CD4-positive, alpha-beta T cell (primary cell): ENCODE measurements at regions not wholly inside any gene's neighbourhood (a gene's known extent, or its start where the extent isn't known, plus 50 kb on each side); places are given as distances from the start of the nearest gene placed in this dataset.

Experiments used
- ATAC-seq: fragments of 200-7000 bp; cut with Tn5 transposase; one replicate; pipeline ENCODE4 v1.10.0; 2022; ENCODE audit warnings: mild to moderate bottlenecking; ENCODE audit not compliant: poor library complexity
- CTCF ChIA-PET: fragments of 350-600 bp; sonication (Branson Sonifier 250); formaldehyde crosslinking; loops from one replicate; lab custom pipeline; 2021; ENCODE audit warnings: antibody characterized with exemption, inconsistent platforms; lab: Charles Lee
- POLR2A ChIA-PET: fragments of 350-600 bp; sonication (Branson Sonifier 250); formaldehyde crosslinking; loops from one replicate; lab custom pipeline; 2021; ENCODE audit warnings: antibody characterized with exemption, inconsistent platforms; lab: Charles Lee
- DNase-seq, 14 experiments: peaks; one replicate each; pipeline ENCODE4 v3.0.0-alpha.2; 2013 to 2020; ENCODE audit warnings: mixed read lengths in 2 of 14
- H3K27ac ChIP-seq, 2 donors: one replicate each; pipeline versions ENCODE4 v1.5.1 to v1.7.0; 2013; ENCODE audit warnings: low read length in 2 of 2, low read depth in 1 of 2, mild to moderate bottlenecking in 1 of 2
- H3K27me3 ChIP-seq, 2 experiments: 1 replicate in 1 of 2; 2 replicates in 1 of 2; pipeline versions ENCODE4 v1.6.1 to v1.7.0; 2013; ENCODE audit warnings: low read length in 2 of 2, control low read depth in 1 of 2, mild to moderate bottlenecking in 1 of 2, moderate library complexity in 1 of 2; ENCODE audit not compliant: insufficient read depth in 2 of 2, control insufficient read depth in 1 of 2
- H3K36me3 ChIP-seq: one replicate; pipeline ENCODE4 v1.6.1; 2013; ENCODE audit warnings: low read length, control low read depth; ENCODE audit not compliant: insufficient read depth
- H3K4me1 ChIP-seq: one replicate; pipeline ENCODE4 v1.6.1; 2013; ENCODE audit warnings: low read length, control low read depth; ENCODE audit not compliant: insufficient read depth
- H3K4me3 ChIP-seq: one replicate; pipeline ENCODE4 v1.5.1; 2013; ENCODE audit warnings: mild to moderate bottlenecking, low read length, moderate library complexity
- H3K9me3 ChIP-seq, 2 experiments: 1 replicate in 1 of 2; 2 replicates in 1 of 2; pipeline versions ENCODE4 v1.6.1 to v1.7.0; 2013; ENCODE audit warnings: low read length in 2 of 2, mild to moderate bottlenecking in 2 of 2, control low read depth in 1 of 2, moderate library complexity in 1 of 2; ENCODE audit not compliant: control insufficient read depth in 1 of 2, insufficient read depth in 1 of 2
- H3K27ac Mint-ChIP-seq: one replicate; pipeline ENCODE4 v1.8.0; 2020; ENCODE audit warnings: mixed read lengths
- H3K27me3 Mint-ChIP-seq: one replicate; pipeline ENCODE4 v1.8.0; 2021; ENCODE audit warnings: mixed read lengths
- H3K36me3 Mint-ChIP-seq: one replicate; pipeline ENCODE4 v1.8.0; 2021; ENCODE audit warnings: low read depth, mixed read lengths
- H3K4me1 Mint-ChIP-seq: one replicate; pipeline ENCODE4 v1.8.0; 2021; ENCODE audit warnings: low read depth, mixed read lengths
- H3K4me3 Mint-ChIP-seq: one replicate; pipeline ENCODE4 v1.8.0; 2020; ENCODE audit warnings: mild to moderate bottlenecking, mixed read lengths
- H3K9me3 Mint-ChIP-seq: one replicate; pipeline ENCODE4 v1.8.0; 2020; ENCODE audit warnings: mixed read lengths
- intact Hi-C, 2 experiments: fragments of 100-400 bp; cut with DNase I in 1 of 2; cut with micrococcal nuclease in 1 of 2; formaldehyde crosslinking; loops; one replicate each; pipeline versions ENCODE4 v1.15.1 to v1.9.0; 2023 to 2025; cut with DNase I, micrococcal nuclease
- TF ChIP-seq, protein P1 (sequence below): fragments of 200-600 bp; IDR thresholded peaks from one replicate; pipeline ENCODE4 v1.8.0; 2022; ENCODE audit warnings: antibody characterized with exemption, mild to moderate bottlenecking

DNA sequence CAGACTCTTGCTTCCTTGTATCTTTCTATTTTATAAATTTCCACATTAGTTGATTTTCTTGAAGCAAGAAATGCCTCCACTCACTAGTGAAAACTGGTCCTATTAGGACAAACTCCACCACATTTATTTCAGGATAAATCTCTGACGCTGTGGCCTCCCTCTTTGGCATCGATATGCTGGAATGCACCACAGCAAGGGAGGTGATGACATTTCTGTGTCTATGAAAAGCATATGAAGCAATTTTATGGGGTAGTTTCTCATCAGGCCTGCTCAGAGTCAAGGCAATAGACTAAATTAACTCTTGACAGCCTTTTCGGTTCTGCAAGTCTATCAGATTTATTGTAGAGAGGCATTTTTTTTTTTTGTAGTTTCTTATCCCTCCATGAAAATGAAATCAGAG is 304.4 kb downstream of the ZEB1 start:
- no peaks in the 10 kb centered on the region for H3K4me1 ChIP-seq

DNA sequence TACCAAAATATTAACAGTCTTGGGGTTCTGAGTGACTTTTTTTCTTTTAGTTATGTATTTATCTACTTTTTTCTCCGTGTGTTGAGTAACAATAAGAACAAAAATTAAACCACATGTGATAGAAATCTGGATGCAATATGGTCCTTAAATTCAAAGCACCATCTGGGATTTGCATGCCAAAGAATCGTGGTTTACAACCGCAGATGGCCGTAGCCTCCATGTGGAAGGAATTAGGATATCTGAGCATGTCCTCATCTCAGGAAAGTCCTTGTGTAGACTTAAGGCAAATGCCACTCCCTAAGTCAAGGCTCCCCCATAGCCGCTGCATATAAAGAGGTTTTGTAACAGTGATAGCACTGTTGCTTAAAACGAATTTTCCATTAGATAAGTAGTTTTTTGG is 304.0 kb downstream of the ZEB1 start:
- no peak overlapping the region for H3K27ac Mint-ChIP-seq
- ATAC-seq (no peak), DNase-seq (no peak)
- intact Hi-C loops: no loop called here
- H3K4me3 ChIP-seq: no peak overlapping the region
- no peak overlapping the region for H3K27ac ChIP-seq
- H3K36me3 ChIP-seq: no peaks in the 10 kb centered on the region
- H3K27me3 Mint-ChIP-seq: no peaks in the 10 kb centered on the region
- H3K4me3 Mint-ChIP-seq: no peak overlapping the region
- TF ChIP-seq, protein P1, sequence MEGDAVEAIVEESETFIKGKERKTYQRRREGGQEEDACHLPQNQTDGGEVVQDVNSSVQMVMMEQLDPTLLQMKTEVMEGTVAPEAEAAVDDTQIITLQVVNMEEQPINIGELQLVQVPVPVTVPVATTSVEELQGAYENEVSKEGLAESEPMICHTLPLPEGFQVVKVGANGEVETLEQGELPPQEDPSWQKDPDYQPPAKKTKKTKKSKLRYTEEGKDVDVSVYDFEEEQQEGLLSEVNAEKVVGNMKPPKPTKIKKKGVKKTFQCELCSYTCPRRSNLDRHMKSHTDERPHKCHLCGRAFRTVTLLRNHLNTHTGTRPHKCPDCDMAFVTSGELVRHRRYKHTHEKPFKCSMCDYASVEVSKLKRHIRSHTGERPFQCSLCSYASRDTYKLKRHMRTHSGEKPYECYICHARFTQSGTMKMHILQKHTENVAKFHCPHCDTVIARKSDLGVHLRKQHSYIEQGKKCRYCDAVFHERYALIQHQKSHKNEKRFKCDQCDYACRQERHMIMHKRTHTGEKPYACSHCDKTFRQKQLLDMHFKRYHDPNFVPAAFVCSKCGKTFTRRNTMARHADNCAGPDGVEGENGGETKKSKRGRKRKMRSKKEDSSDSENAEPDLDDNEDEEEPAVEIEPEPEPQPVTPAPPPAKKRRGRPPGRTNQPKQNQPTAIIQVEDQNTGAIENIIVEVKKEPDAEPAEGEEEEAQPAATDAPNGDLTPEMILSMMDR: no peak
- no peaks in the 10 kb centered on the region for H3K36me3 Mint-ChIP-seq
- no peaks in the 10 kb centered on the region for H3K4me1 Mint-ChIP-seq
- ChIA-PET POLR2A (no interaction called here), CTCF (no interaction called here)
- peaks cover 11 to 13% of the 10 kb centered on the region in 2 experiments for H3K9me3 ChIP-seq
- no peaks in the 10 kb centered on the region for H3K27me3 ChIP-seq
- peaks cover 11% of the 10 kb centered on the region for H3K9me3 Mint-ChIP-seq
- H3K4me1 ChIP-seq: no peaks in the 10 kb centered on the region

More for the DNA sequence above, 304.4 kb downstream of the ZEB1 start:
- TF ChIP-seq, protein P1: no peak
- no peak overlapping the region for H3K27ac Mint-ChIP-seq
- H3K27me3 Mint-ChIP-seq: peaks cover 2% of the 10 kb centered on the region
- no peak for ATAC-seq
- Histone ChIP-seq H3K4me3 (no peak overlapping the region), H3K27me3 (no peaks in the 10 kb centered on the region), H3K36me3 (no peaks in the 10 kb centered on the region), H3K9me3 (peaks cover 11 to 13% of the 10 kb centered on the region in 2 experiments), H3K27ac (no peak overlapping the region)
- ChIA-PET CTCF (no interaction called here), POLR2A (no interaction called here)
- no peak overlapping the region for H3K4me3 Mint-ChIP-seq
- no peaks in the 10 kb centered on the region for H3K4me1 Mint-ChIP-seq
- intact Hi-C loops: no loop called here
- H3K9me3 Mint-ChIP-seq: peaks cover 11% of the 10 kb centered on the region
- no peaks in the 10 kb centered on the region for H3K36me3 Mint-ChIP-seq
- no peak for DNase-seq

DNA sequence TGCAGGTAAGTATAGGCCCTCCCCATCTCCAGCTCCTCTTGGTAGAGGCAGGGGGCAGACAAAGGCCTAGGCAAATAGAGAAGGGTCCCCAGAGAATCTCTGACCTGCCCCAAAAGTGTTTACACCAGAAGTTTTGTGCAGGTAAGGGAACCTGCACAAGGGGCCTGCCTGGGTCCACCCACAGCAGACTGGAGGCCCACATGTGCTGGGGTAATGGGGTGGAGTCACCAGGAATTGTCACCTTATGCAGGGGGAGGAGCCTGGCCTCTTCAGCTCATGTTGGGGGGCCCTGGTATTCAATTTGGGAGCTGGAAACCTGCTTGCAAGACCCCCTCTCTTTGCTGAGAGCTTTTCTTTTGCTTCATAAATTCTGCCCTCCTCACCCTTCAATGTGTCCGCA is 302.7 kb downstream of the ZEB1 start:
- CTCF ChIA-PET: no interaction called here
- no peak for DNase-seq
- POLR2A ChIA-PET: interaction anchor here (0.6 kb wide), 1 partner anchor 63 kb away, joined by 3 read pairs; no protein-coding TSS in a partner anchor
- Histone ChIP-seq H3K4me3 (no peak overlapping the region), H3K27ac (no peak overlapping the region), H3K27me3 (no peaks in the 10 kb centered on the region), H3K4me1 (no peaks in the 10 kb centered on the region), H3K9me3 (peaks cover 5 to 10% of the 10 kb centered on the region in 2 experiments), H3K36me3 (no peaks in the 10 kb centered on the region)
- Mint-ChIP-seq H3K9me3 (peaks cover 11% of the 10 kb centered on the region), H3K27me3 (no peaks in the 10 kb centered on the region), H3K36me3 (no peaks in the 10 kb centered on the region), H3K27ac (no peak overlapping the region), H3K4me1 (no peaks in the 10 kb centered on the region), H3K4me3 (no peak overlapping the region)
- no peak for ATAC-seq
- TF ChIP-seq, protein P1: no peak
- intact Hi-C loops: no loop called here
